HEK293 (cell line): ENCODE measurements at regions not wholly inside any gene's neighbourhood (a gene's known extent, or its start where the extent isn't known, plus 50 kb on each side); places are given as distances from the start of the nearest gene placed in this dataset.

Experiments
- CTCF ChIP-seq: fragments of 450-650 bp; formaldehyde crosslinking; IDR thresholded peaks from 2 replicates; pipeline ENCODE4 v1.5.1; 2016; ENCODE audit warnings: missing biosample characterization, missing genetic modification characterization
- HIC1 ChIP-seq: fragments of 450-650 bp; formaldehyde crosslinking; IDR thresholded peaks from 2 replicates; pipeline ENCODE4 v1.5.1; 2016; ENCODE audit warnings: missing biosample characterization, missing genetic modification characterization
- PRDM10 ChIP-seq: fragments of 450-650 bp; formaldehyde crosslinking; IDR thresholded peaks from 2 replicates; pipeline ENCODE4 v1.5.1; 2016; ENCODE audit warnings: missing biosample characterization, missing genetic modification characterization
- PRDM6 ChIP-seq: fragments of 450-650 bp; formaldehyde crosslinking; IDR thresholded peaks from 2 replicates; pipeline ENCODE4 v1.5.1; 2017; ENCODE audit warnings: missing biosample characterization, missing genetic modification characterization
- ZBTB49 ChIP-seq: fragments of 450-650 bp; formaldehyde crosslinking; IDR thresholded peaks from 2 replicates; pipeline ENCODE4 v1.5.1; 2016; ENCODE audit warnings: missing biosample characterization, missing genetic modification characterization, low read depth
- ZFP41 ChIP-seq: fragments of 450-650 bp; formaldehyde crosslinking; IDR thresholded peaks from 2 replicates; pipeline ENCODE4 v1.5.1; 2016; ENCODE audit warnings: missing biosample characterization, missing genetic modification characterization, borderline replicate concordance
- ZNF324 ChIP-seq: fragments of 450-650 bp; formaldehyde crosslinking; IDR thresholded peaks from 2 replicates; pipeline ENCODE4 v1.5.1; 2016; ENCODE audit warnings: missing biosample characterization, missing genetic modification characterization
- ZNF433 ChIP-seq: fragments of 450-650 bp; formaldehyde crosslinking; IDR thresholded peaks from 2 replicates; pipeline ENCODE4 v1.5.1; 2016; ENCODE audit warnings: missing biosample characterization, missing genetic modification characterization, low read depth
- ZNF549 ChIP-seq: fragments of 450-650 bp; IDR thresholded peaks from 2 replicates; pipeline ENCODE4 v1.5.1; 2018; ENCODE audit warnings: missing biosample characterization, missing genetic modification characterization, mild to moderate bottlenecking, inconsistent platforms, moderate library complexity
- ZNF629 ChIP-seq: fragments of 450-650 bp; formaldehyde crosslinking; IDR thresholded peaks from 2 replicates; pipeline ENCODE4 v1.5.1; 2017; ENCODE audit warnings: missing biosample characterization, missing genetic modification characterization
- ZNF76 ChIP-seq: fragments of 450-650 bp; formaldehyde crosslinking; IDR thresholded peaks from 2 replicates; pipeline ENCODE4; 2016; ENCODE audit warnings: low read depth, missing biosample characterization, missing genetic modification characterization, borderline replicate concordance
- ZNF792 ChIP-seq: fragments of 450-650 bp; formaldehyde crosslinking; IDR thresholded peaks from 2 replicates; pipeline ENCODE4 v1.5.1; 2016; ENCODE audit warnings: missing biosample characterization, missing genetic modification characterization

GRCh38 chr3:116848248-116848829 is 138.8 kb downstream of the TUSC7 start:
- no peak for TF ChIP-seq ZNF76 (tag by site-specific recombination)
- no peak for TF ChIP-seq PRDM6 (tag by site-specific recombination)
- no peak for TF ChIP-seq CTCF (tag by site-specific recombination)
- no peak for TF ChIP-seq ZNF629
- TF ChIP-seq HIC1 (tag by site-specific recombination): no peak
- no peak for TF ChIP-seq ZBTB49 (tag by site-specific recombination)
- no peak for TF ChIP-seq PRDM10
- no peak for TF ChIP-seq ZNF549 (tag by site-specific recombination)
- no peak for TF ChIP-seq ZNF792 (tag by site-specific recombination)
- TF ChIP-seq ZFP41 (tag by site-specific recombination): no peak
- no peak for TF ChIP-seq ZNF433 (tag by site-specific recombination)
- no peak for TF ChIP-seq ZNF324 (tag by site-specific recombination)
